GM12878 (cell line): ENCODE measurements at regions not wholly inside any gene's neighbourhood (a gene's known extent, or its start where the extent isn't known, plus 50 kb on each side); places are given as distances from the start of the nearest gene placed in this dataset.

Source experiments
- ATAC-seq: fragments of 200-7000 bp; cut with Tn5 transposase; 3 replicates; pipeline ENCODE4 v1.9.1; 2020; ENCODE audit warnings: mild to moderate bottlenecking, moderate library complexity
- BruUV-seq: library from RNA; stranded (reverse); fragments of 400-500 nt; replicated peaks from 2 replicates; lab custom pipeline; 2021; lab: Mats Ljungman, UMichigan
- CTCF ChIA-PET: fragments of 300-600 bp; sonication (Branson Sonifier 250); formaldehyde crosslinking; extraction: SDS; loops from one replicate; lab custom pipeline; 2021; ENCODE audit warnings: inconsistent platforms; lab: Yijun Ruan, JAX
- POLR2A ChIA-PET: fragments of 350-600 bp; formaldehyde crosslinking; extraction: SDS; loops from one replicate; lab custom pipeline; 2021; ENCODE audit warnings: inconsistent platforms; lab: Charles Lee
- RAD21 ChIA-PET: fragments of 300-600 bp; sonication (Branson Sonifier 250); formaldehyde crosslinking; loops from one replicate; lab custom pipeline; 2023; ENCODE audit warnings: antibody characterized with exemption; ENCODE audit not compliant: unreplicated experiment; lab: Charles Lee
- SMC1A ChIA-PET: fragments of 300-600 bp; sonication (Branson Sonifier 250); formaldehyde crosslinking; loops from one replicate; lab custom pipeline; 2023; ENCODE audit not compliant: unreplicated experiment, uncharacterized antibody; lab: Charles Lee
- DNase-seq: peaks from one replicate; pipeline ENCODE4 v3.0.0-alpha.2; 2011; ENCODE audit warnings: low read depth, low spot score
- FAIRE-seq: peaks from 3 replicates; lab custom pipeline; 2011; peaks lifted over from hg19 to GRCh38; lab: Jason Lieb, UNC
- H2AFZ ChIP-seq: 2 replicates; pipeline ENCODE4 v1.6.0; 2011; ENCODE audit warnings: low read depth, low read length, control low read depth; ENCODE audit not compliant: control insufficient read depth
- H3K27ac ChIP-seq: 2 replicates; pipeline ENCODE4 v1.5.1; 2011; ENCODE audit warnings: control low read depth; ENCODE audit not compliant: control insufficient read depth, insufficient read depth
- H3K27me3 ChIP-seq, 2 experiments: replicated peaks in 1 of 2; 2 replicates each; pipeline versions ENCODE4 v1.6.0 to v1.6.1; 2011; ENCODE audit warnings: low read length in 1 of 2; ENCODE audit not compliant: control insufficient read depth in 2 of 2, insufficient read depth in 2 of 2
- H3K36me3 ChIP-seq, 2 experiments: 2 replicates each; pipeline ENCODE4 v1.5.1; 2011; ENCODE audit warnings: low read length in 1 of 2; ENCODE audit not compliant: control insufficient read depth in 2 of 2, insufficient read depth in 2 of 2
- H3K4me1 ChIP-seq: 2 replicates; pipeline ENCODE4 v1.6.1; 2011; ENCODE audit warnings: mild to moderate bottlenecking, low read length, moderate library complexity, mixed read lengths; ENCODE audit not compliant: control insufficient read depth, insufficient read depth
- H3K4me2 ChIP-seq: 2 replicates; pipeline ENCODE4 v1.6.0; 2011; ENCODE audit warnings: control low read depth; ENCODE audit not compliant: control insufficient read depth, insufficient read depth
- H3K4me3 ChIP-seq: fragments of 200-600 bp; sonication (generic); 2 replicates; pipeline ENCODE4 v1.5.1; 2016
- H3K79me2 ChIP-seq: 2 replicates; pipeline ENCODE4 v1.6.0; 2011; ENCODE audit warnings: low read length; ENCODE audit not compliant: control insufficient read depth, insufficient read depth
- H3K9ac ChIP-seq: 2 replicates; pipeline ENCODE4 v1.8.0; 2011; ENCODE audit warnings: low read length, control low read depth, mixed read lengths; ENCODE audit not compliant: control insufficient read depth, insufficient read depth
- H3K9me3 ChIP-seq: replicated peaks from 3 replicates; pipeline ENCODE4 v1.5.1; 2011; ENCODE audit warnings: mild to moderate bottlenecking, low read length; ENCODE audit not compliant: control insufficient read depth, insufficient read depth
- H4K20me1 ChIP-seq: 2 replicates; pipeline ENCODE4 v1.6.0; 2011; ENCODE audit not compliant: control insufficient read depth, insufficient read depth
- BCL11A ChIP-seq: IDR thresholded peaks from 2 replicates; pipeline ENCODE4 v1.6.1; 2011; ENCODE audit warnings: low read depth, low read length
- DPF2 ChIP-seq: fragments of 450-650 bp; IDR thresholded peaks from 2 replicates; pipeline ENCODE4 v1.6.1; 2017; ENCODE audit warnings: mild to moderate bottlenecking
- MEF2B ChIP-seq: fragments of 450-650 bp; IDR thresholded peaks from 2 replicates; pipeline ENCODE4 v1.6.1; 2018; ENCODE audit warnings: mild to moderate bottlenecking, moderate library complexity; ENCODE audit not compliant: partially characterized antibody, poor library complexity, severe bottlenecking
- MTA2 ChIP-seq: fragments of 450-650 bp; IDR thresholded peaks from 2 replicates; pipeline ENCODE4 v1.6.1; 2016; ENCODE audit warnings: low read depth, mild to moderate bottlenecking, moderate library complexity
- NBN ChIP-seq: fragments of 450-650 bp; IDR thresholded peaks from 2 replicates; pipeline ENCODE4 v1.6.1; 2016
- SP1 ChIP-seq: IDR thresholded peaks from one replicate; pipeline ENCODE4 v1.6.1; 2011; ENCODE audit warnings: low read depth, low read length
- WGBS: methylation state at CpG from one replicate; pipeline ENCODE4 v1.1.6; 2016; ENCODE audit warnings: low lambda C conversion rate; ENCODE audit not compliant: insufficient replicate concordance, insufficient coverage; ENCODE audit errors: missing lambda C conversion rate; 5-methylcytosine and 5-hydroxymethylcytosine counted together
- in situ Hi-C: fragments of 300-500 bp; cut with MboI; formaldehyde crosslinking; loops from 9 replicates; pipeline ENCODE4 v1.14.3; 2018; ENCODE audit warnings: mixed read lengths
- intact Hi-C: fragments of 100-400 bp; cut with micrococcal nuclease; formaldehyde crosslinking; loops from one replicate; pipeline ENCODE4 v1.14.2; 2022; ENCODE audit not compliant: unreplicated experiment
- TF ChIP-seq, protein P1 (sequence below): IDR thresholded peaks from 2 replicates; pipeline ENCODE4 v1.6.1; 2012; ENCODE audit warnings: low read depth, low read length, improper control_type of control experiment
- TF ChIP-seq, protein P2 (sequence below): fragments of 150-350 bp; IDR thresholded peaks from 2 replicates; pipeline ENCODE4 v1.6.1; 2014; ENCODE audit warnings: mild to moderate bottlenecking, low read depth, low read length

GRCh38 chr2:129481306-129482219, 497.9 kb upstream of the RAB6C start:
- Histone ChIP-seq H3K27me3 (no peaks in the 10 kb centered on the region), H3K9ac (no peak overlapping the region), H3K9me3 (no peaks in the 10 kb centered on the region), H3K36me3 (no peaks in the 10 kb centered on the region), H3K4me1 (peaks cover 4% of the 10 kb centered on the region), H3K4me3 (no peak overlapping the region), H2AFZ (no peak overlapping the region)
- no TSS peak for BruUV-seq
- FAIRE-seq (no peak), DNase-seq (no peak), ATAC-seq (peak; percentile 43; the same call in 2 of the 3 replicates)
- CTCF ChIA-PET: no interaction called here
- POLR2A ChIA-PET: no interaction called here
- intact Hi-C loops: no loop called here
- SMC1A ChIA-PET: no interaction called here
- 20% methylated on average over 7 of the region's 7 CpGs for WGBS
- TF ChIP-seq, protein P1, sequence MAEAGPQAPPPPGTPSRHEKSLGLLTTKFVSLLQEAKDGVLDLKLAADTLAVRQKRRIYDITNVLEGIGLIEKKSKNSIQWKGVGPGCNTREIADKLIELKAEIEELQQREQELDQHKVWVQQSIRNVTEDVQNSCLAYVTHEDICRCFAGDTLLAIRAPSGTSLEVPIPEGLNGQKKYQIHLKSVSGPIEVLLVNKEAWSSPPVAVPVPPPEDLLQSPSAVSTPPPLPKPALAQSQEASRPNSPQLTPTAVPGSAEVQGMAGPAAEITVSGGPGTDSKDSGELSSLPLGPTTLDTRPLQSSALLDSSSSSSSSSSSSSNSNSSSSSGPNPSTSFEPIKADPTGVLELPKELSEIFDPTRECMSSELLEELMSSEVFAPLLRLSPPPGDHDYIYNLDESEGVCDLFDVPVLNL: no peak
- TF ChIP-seq, protein P2, sequence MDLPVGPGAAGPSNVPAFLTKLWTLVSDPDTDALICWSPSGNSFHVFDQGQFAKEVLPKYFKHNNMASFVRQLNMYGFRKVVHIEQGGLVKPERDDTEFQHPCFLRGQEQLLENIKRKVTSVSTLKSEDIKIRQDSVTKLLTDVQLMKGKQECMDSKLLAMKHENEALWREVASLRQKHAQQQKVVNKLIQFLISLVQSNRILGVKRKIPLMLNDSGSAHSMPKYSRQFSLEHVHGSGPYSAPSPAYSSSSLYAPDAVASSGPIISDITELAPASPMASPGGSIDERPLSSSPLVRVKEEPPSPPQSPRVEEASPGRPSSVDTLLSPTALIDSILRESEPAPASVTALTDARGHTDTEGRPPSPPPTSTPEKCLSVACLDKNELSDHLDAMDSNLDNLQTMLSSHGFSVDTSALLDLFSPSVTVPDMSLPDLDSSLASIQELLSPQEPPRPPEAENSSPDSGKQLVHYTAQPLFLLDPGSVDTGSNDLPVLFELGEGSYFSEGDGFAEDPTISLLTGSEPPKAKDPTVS: no peak
- TF ChIP-seq SP1: no peak
- TF ChIP-seq MEF2B: no peak
- 0 out of 2 replicates have a peak, but pooled peaks have one; percentile 29 for TF ChIP-seq DPF2
- no peak for TF ChIP-seq NBN
- TF ChIP-seq BCL11A: peak; percentile 84; the same call in 1 of the 2 replicates
- peak; percentile 86 for TF ChIP-seq MTA2
- TF ChIP-seq, all 136 proteins: peak for 3
- no peak overlapping the region for H3K27ac ChIP-seq
- H3K79me2 ChIP-seq: no peaks in the 10 kb centered on the region
- RAD21 ChIA-PET: no interaction called here
- in situ Hi-C loops: no loop called here
- no peak overlapping the region for H3K4me2 ChIP-seq
- no peaks in the 10 kb centered on the region for H4K20me1 ChIP-seq
